ENCODE measurements at regions not wholly inside any gene's neighbourhood (a gene's known extent, or its start where the extent isn't known, plus 50 kb on each side); places are given as distances from the start of the nearest gene placed in this dataset.

DNA sequence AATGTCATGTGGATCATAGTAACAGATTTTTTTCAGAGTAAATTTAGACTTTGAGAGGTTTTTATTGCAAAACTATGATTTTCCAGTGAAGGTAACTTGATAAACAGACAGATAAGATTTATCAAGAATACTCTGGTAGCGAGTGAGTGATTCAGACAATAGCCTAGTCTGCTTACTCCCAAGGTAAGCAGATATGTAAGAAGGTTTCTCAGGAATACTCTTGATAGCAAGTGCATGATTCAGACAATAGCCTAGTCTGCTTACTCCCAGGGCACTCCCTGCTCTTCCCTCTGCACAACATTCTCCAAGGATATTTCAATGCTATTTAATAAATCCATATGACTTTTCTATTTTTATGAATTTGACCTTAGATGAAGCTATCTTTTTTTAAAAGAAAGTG lies 1881.5 kb downstream of the EFNA5 start:
- no peak overlapping the region for H4K8ac ChIP-seq (ENCODE audit: low read depth in 2 of 2, low read length in 2 of 2)
- WGBS, 2 experiments (ENCODE audit: extremely low coverage in 2 of 2, insufficient read length in 1 of 2), result no CpG with 5 or more reads among the region's 1 CpG
- H3K4me2 ChIP-seq (ENCODE audit: low read depth, low read length), result no peak overlapping the region
- H3K56ac ChIP-seq (ENCODE audit: extremely low read depth, insufficient read depth, low read length), result no peak overlapping the region
- H3K4me3 ChIP-seq (ENCODE audit: insufficient read depth, low read depth, low read length), result no peak overlapping the region
- no peaks in the 10 kb centered on the region for H3K36me3 ChIP-seq (ENCODE audit: control insufficient read depth, insufficient read depth, low read length)
- intact Hi-C loops (cut with micrococcal nuclease), result no loop called here
- no peak overlapping the region for H4K5ac ChIP-seq (ENCODE audit: low read depth, low read length)
- in situ Hi-C loops (cut with MboI; ENCODE audit: low sequenced_read_pairs), result no loop called here
- H2BK15ac ChIP-seq (ENCODE audit: low read depth, low read length), result no peak overlapping the region
- H2AFZ ChIP-seq (replicated peaks; ENCODE audit: low read length, poor library complexity), result no peak overlapping the region
- no peak overlapping the region for H3K9ac ChIP-seq (ENCODE audit: low read depth, low read length)
- H2BK20ac ChIP-seq (ENCODE audit: low read depth, low read length), result no peak overlapping the region
- no peak for TF ChIP-seq SMC3 (IDR thresholded peaks at IDR 0.05; ENCODE audit: low read depth, low read length)
- no peak for TF ChIP-seq CHD1 (IDR thresholded peaks at IDR 0.05; ENCODE audit: low read depth, low read length)
- no peak for TF ChIP-seq NFE2L2 (IDR thresholded peaks at IDR 0.05; ENCODE audit: low read depth, low read length)
- TF ChIP-seq FOS (IDR thresholded peaks at IDR 0.05; ENCODE audit: low read depth, low read length), result no peak
- no peak for TF ChIP-seq POLR2A (IDR thresholded peaks at IDR 0.05; ENCODE audit: low read depth, low read length)
- no peak for TF ChIP-seq MAFK (IDR thresholded peaks at IDR 0.05; ENCODE audit: low read depth, low read length)
- no peak for TF ChIP-seq RAD21 (IDR thresholded peaks at IDR 0.05; ENCODE audit: low read length)
- TF ChIP-seq MXI1 (IDR thresholded peaks at IDR 0.05; ENCODE audit: borderline replicate concordance, low read depth, low read length), result no peak
- no peak for TF ChIP-seq MAZ (IDR thresholded peaks at IDR 0.05; ENCODE audit: borderline replicate concordance, low read depth, low read length)
- no peak for TF ChIP-seq CEBPB (IDR thresholded peaks at IDR 0.05; ENCODE audit: low read depth, low read length)
- TF ChIP-seq ELK1 (IDR thresholded peaks at IDR 0.05; ENCODE audit: borderline replicate concordance, low read depth, low read length), result no peak
- TF ChIP-seq RCOR1 (IDR thresholded peaks at IDR 0.05; ENCODE audit: insufficient replicate concordance, low read length), result no peak
- TF ChIP-seq RFX5 (IDR thresholded peaks at IDR 0.05; ENCODE audit: low read depth, low read length), result no peak
- TF ChIP-seq BHLHE40 (IDR thresholded peaks at IDR 0.05; ENCODE audit: low read depth, low read length), result no peak
- TF ChIP-seq, protein P1, sequence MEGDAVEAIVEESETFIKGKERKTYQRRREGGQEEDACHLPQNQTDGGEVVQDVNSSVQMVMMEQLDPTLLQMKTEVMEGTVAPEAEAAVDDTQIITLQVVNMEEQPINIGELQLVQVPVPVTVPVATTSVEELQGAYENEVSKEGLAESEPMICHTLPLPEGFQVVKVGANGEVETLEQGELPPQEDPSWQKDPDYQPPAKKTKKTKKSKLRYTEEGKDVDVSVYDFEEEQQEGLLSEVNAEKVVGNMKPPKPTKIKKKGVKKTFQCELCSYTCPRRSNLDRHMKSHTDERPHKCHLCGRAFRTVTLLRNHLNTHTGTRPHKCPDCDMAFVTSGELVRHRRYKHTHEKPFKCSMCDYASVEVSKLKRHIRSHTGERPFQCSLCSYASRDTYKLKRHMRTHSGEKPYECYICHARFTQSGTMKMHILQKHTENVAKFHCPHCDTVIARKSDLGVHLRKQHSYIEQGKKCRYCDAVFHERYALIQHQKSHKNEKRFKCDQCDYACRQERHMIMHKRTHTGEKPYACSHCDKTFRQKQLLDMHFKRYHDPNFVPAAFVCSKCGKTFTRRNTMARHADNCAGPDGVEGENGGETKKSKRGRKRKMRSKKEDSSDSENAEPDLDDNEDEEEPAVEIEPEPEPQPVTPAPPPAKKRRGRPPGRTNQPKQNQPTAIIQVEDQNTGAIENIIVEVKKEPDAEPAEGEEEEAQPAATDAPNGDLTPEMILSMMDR (conservative IDR thresholded peaks at IDR 0.05; ENCODE audit: low read depth, low read length), result no peak
- TF ChIP-seq, protein P2, sequence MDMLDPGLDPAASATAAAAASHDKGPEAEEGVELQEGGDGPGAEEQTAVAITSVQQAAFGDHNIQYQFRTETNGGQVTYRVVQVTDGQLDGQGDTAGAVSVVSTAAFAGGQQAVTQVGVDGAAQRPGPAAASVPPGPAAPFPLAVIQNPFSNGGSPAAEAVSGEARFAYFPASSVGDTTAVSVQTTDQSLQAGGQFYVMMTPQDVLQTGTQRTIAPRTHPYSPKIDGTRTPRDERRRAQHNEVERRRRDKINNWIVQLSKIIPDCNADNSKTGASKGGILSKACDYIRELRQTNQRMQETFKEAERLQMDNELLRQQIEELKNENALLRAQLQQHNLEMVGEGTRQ (IDR thresholded peaks at IDR 0.05; ENCODE audit: low read depth, low read length), result no peak
- H2AK9ac ChIP-seq (replicated peaks; ENCODE audit: low read depth, low read length, poor library complexity), result no peak overlapping the region
- no TSS peak for BruUV-seq (replicated peaks)
- H3K27me3 ChIP-seq (ENCODE audit: control insufficient read depth, insufficient read depth, low read length), result no peaks in the 10 kb centered on the region
- H3K23ac ChIP-seq (ENCODE audit: low read depth, low read length), result no peak overlapping the region
- H3K18ac ChIP-seq (ENCODE audit: low read depth, low read length), result no peak overlapping the region
- DNase-seq (no peak), ATAC-seq (ENCODE audit: low read depth) (no peak)
- dilution Hi-C loops (cut with HindIII; ENCODE audit: low sequenced_read_pairs, unreplicated experiment), result no loop called here
- H2AK5ac ChIP-seq (ENCODE audit: low read depth, low read length), result no peak overlapping the region
- H3K9me3 ChIP-seq (ENCODE audit: control insufficient read depth, insufficient read depth, low read length), result no peaks in the 10 kb centered on the region
- ChIA-PET CTCF (no interaction called here), POLR2A (ENCODE audit: unreplicated experiment) (no interaction called here)
- H4K91ac ChIP-seq (ENCODE audit: insufficient read depth, low read depth, low read length), result no peak overlapping the region
- no peaks in the 10 kb centered on the region for H3K4me1 ChIP-seq (ENCODE audit: control insufficient read depth, insufficient read depth, low read length)
- no peak overlapping the region for H2BK5ac ChIP-seq (ENCODE audit: low read depth, low read length, poor library complexity, severe bottlenecking)
- no peak overlapping the region for H3K4ac ChIP-seq (ENCODE audit: low read depth, low read length)
- H3K79me1 ChIP-seq (ENCODE audit: low read depth in 1 of 2, low read length in 2 of 2), result no peaks in the 10 kb centered on the region
- no peaks in the 10 kb centered on the region for H3K9me1 ChIP-seq (ENCODE audit: insufficient read depth, low read length)
- no peaks in the 10 kb centered on the region for H4K20me1 ChIP-seq (ENCODE audit: insufficient read depth, low read length)
- H3K14ac ChIP-seq (replicated peaks; ENCODE audit: low read depth, low read length), result no peak overlapping the region
- no peak overlapping the region for H3K27ac ChIP-seq (ENCODE audit: insufficient read depth, low read length)
- no peak overlapping the region for H2BK120ac ChIP-seq (ENCODE audit: low read depth, low read length)

All from IMR-90 (cell line).